HFFc6 (cell line): ENCODE measurements at regions not wholly inside any gene's neighbourhood (a gene's known extent, or its start where the extent isn't known, plus 50 kb on each side); places are given as distances from the start of the nearest gene placed in this dataset.

Experiments
- DNase-seq: peaks from one replicate; pipeline ENCODE4 v3.0.0-alpha.2; 2018
- H3K27ac Mint-ChIP-seq: 2 replicates; pipeline ENCODE4 v1.8.0; 2020; ENCODE audit warnings: mild to moderate bottlenecking, mixed read lengths
- H3K27me3 Mint-ChIP-seq: 2 replicates; pipeline ENCODE4 v1.8.0; 2021; ENCODE audit warnings: mild to moderate bottlenecking, moderate library complexity, mixed read lengths; ENCODE audit not compliant: insufficient read depth
- H3K36me3 Mint-ChIP-seq: 2 replicates; pipeline ENCODE4 v1.8.0; 2021; ENCODE audit warnings: low read depth, mixed read lengths
- H3K4me1 Mint-ChIP-seq: 2 replicates; pipeline ENCODE4 v1.8.0; 2020; ENCODE audit warnings: low read depth, mixed read lengths
- H3K4me3 Mint-ChIP-seq: 2 replicates; pipeline ENCODE4 v1.8.0; 2020; ENCODE audit warnings: mild to moderate bottlenecking, moderate library complexity, mixed read lengths
- H3K9me3 Mint-ChIP-seq: 2 replicates; pipeline ENCODE4 v1.8.0; 2020; ENCODE audit warnings: mild to moderate bottlenecking, mixed read lengths
- TF ChIP-seq, protein P1 (sequence below): fragments of 200-600 bp; sonication (generic); IDR thresholded peaks from 2 replicates; pipeline ENCODE4 v1.5.0; 2021; ENCODE audit warnings: antibody characterized with exemption, mild to moderate bottlenecking

DNA sequence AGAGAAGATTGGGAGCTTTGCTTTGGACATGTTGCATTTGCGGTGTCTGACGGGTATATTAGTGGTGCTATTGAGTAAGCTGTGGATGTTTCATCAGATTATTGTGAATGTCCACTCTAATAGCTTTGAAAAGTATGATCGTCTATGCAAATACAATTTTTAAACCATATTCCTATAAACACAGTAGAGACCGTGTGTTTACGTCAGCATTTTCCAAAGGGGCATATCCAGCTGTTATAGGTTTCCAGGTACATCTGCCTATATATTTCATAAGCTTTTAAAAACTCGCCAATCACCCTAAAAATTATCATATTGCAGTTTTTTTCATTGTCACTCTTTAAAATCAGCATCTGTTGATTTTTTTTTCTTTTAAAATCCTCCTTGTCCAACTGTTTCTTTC, 91.7 kb downstream of the NKX2-1 start:
- no peak overlapping the region for H3K4me3 Mint-ChIP-seq
- no peaks in the 10 kb centered on the region for H3K9me3 Mint-ChIP-seq
- no peaks in the 10 kb centered on the region; the same call in 1 of the 2 replicates for H3K27me3 Mint-ChIP-seq
- no peaks in the 10 kb centered on the region for H3K36me3 Mint-ChIP-seq
- no peak for DNase-seq
- H3K27ac Mint-ChIP-seq, result no peak overlapping the region
- H3K4me1 Mint-ChIP-seq, result no peaks in the 10 kb centered on the region
- TF ChIP-seq, protein P1, sequence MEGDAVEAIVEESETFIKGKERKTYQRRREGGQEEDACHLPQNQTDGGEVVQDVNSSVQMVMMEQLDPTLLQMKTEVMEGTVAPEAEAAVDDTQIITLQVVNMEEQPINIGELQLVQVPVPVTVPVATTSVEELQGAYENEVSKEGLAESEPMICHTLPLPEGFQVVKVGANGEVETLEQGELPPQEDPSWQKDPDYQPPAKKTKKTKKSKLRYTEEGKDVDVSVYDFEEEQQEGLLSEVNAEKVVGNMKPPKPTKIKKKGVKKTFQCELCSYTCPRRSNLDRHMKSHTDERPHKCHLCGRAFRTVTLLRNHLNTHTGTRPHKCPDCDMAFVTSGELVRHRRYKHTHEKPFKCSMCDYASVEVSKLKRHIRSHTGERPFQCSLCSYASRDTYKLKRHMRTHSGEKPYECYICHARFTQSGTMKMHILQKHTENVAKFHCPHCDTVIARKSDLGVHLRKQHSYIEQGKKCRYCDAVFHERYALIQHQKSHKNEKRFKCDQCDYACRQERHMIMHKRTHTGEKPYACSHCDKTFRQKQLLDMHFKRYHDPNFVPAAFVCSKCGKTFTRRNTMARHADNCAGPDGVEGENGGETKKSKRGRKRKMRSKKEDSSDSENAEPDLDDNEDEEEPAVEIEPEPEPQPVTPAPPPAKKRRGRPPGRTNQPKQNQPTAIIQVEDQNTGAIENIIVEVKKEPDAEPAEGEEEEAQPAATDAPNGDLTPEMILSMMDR, result no peak

DNA sequence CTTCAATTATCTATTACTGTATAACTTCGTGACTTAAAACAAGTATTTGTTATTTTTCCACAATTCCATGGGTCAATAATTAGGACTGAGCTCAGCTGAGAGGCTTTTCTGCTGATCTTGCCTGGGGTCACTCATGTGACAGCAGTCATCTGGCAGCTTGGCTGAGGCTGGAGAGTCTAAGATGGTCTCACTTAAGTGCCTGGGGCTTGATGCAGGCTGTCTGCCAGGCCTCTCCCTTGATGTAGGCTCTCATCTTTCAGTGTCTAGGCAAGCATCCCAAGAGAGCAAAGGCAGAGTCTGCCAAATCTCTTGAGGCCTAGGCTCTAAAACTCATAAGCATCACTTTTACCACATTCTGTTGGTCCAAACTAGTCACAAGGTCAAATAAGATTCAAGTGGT, 93.2 kb downstream of the NKX2-1 start:
- no peaks in the 10 kb centered on the region for H3K36me3 Mint-ChIP-seq

DNA sequence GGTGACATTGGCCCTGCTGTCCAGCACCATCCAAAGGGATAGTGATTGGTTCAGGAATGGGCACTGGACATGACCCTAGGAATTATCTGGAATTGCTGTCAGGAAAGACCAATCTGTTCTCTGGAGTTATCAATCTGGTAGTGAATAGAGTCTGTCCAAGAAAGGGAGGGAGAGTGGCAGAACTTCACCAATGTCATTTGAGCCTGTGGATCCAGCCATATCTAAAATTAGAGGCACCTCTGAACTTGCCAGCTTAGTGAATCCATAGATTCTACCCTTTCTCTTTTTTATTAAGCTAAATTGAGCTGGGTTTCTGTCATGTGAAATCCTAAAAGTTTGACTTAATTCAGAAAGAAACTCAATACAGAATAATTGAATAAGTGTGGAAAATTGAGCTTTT, 93.9 kb downstream of the NKX2-1 start:
- no peaks in the 10 kb centered on the region for H3K4me1 Mint-ChIP-seq
- H3K36me3 Mint-ChIP-seq, result no peaks in the 10 kb centered on the region
- DNase-seq, result no peak
- no peaks in the 10 kb centered on the region for H3K9me3 Mint-ChIP-seq
- H3K27me3 Mint-ChIP-seq, result peaks cover 2% of the 10 kb centered on the region; the same call in 1 of the 2 replicates
- TF ChIP-seq, protein P1, result no peak
- H3K4me3 Mint-ChIP-seq, result no peak overlapping the region
- no peak overlapping the region for H3K27ac Mint-ChIP-seq

More for the DNA sequence above, 93.2 kb downstream of the NKX2-1 start:
- peaks cover 2% of the 10 kb centered on the region; the same call in 1 of the 2 replicates for H3K27me3 Mint-ChIP-seq
- TF ChIP-seq, protein P1, result no peak
- no peak overlapping the region for H3K4me3 Mint-ChIP-seq
- H3K4me1 Mint-ChIP-seq, result no peaks in the 10 kb centered on the region
- H3K9me3 Mint-ChIP-seq, result no peaks in the 10 kb centered on the region
- no peak overlapping the region for H3K27ac Mint-ChIP-seq
- no peak for DNase-seq

DNA sequence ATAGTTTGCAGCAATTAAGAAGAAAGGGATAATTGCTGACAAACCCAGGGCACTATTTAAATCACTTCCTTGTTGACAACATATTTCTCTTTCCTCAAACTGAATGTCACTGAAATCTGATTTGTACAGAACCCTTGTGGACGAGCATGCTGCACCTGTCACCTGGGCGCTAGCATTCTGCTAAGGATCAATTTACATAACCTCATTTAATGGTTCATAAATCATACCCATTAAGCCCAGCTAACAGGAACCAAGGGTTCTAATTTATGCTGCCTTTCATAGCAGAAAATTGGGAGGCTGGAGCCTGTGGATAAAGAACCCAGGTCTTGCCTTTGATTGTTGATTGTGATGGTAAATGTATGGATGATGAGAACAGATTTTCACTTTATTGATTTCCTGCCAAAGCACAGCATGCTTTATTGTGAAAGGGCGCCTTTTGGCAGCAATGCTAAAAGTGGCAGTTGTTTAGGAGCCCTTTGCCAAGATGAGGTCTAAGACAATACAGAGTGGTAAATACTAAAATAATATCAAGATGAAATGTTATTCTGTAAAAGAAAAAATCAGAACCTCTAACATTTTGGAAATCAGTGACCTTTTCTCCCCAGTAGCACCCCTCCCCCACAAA, 95.4 kb downstream of the NKX2-1 start:
- H3K4me3 Mint-ChIP-seq, result no peak overlapping the region
- no peaks in the 10 kb centered on the region; the same call in 1 of the 2 replicates for H3K9me3 Mint-ChIP-seq
- TF ChIP-seq, protein P1, result no peak
- H3K27me3 Mint-ChIP-seq, result peaks cover 2% of the 10 kb centered on the region; the same call in 1 of the 2 replicates
- H3K4me1 Mint-ChIP-seq, result no peaks in the 10 kb centered on the region
- H3K27ac Mint-ChIP-seq, result no peak overlapping the region
- no peak for DNase-seq
- no peaks in the 10 kb centered on the region for H3K36me3 Mint-ChIP-seq

DNA sequence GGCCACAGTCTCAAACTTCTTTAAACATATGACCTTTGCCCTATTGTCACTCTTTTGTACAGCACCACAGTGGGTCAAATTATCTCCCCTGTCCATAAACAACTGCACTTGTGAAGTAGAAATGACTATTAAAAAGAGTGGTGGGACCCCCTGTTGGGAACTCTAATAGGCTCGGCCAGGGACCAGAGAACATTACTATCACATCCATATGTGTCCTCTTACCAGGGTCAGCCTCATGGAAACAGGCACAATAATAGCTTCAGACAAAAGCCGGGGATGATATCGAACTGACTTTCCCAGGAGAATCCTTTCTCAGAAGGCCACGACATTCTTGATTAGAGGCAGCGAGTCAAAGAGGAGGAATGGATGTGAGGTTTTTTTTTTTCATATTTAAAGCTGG, 96.6 kb downstream of the NKX2-1 start:
- no peak for DNase-seq
- Mint-ChIP-seq H3K4me1 (no peaks in the 10 kb centered on the region), H3K36me3 (no peaks in the 10 kb centered on the region), H3K27ac (no peak overlapping the region), H3K4me3 (no peak overlapping the region), H3K27me3 (peaks cover 2% of the 10 kb centered on the region; the same call in 1 of the 2 replicates), H3K9me3 (peaks cover 6% of the 10 kb centered on the region)
- TF ChIP-seq, protein P1, result no peak
